ENCODE measurements at regions not wholly inside any gene's neighbourhood (a gene's known extent, or its start where the extent isn't known, plus 50 kb on each side); places are given as distances from the start of the nearest gene placed in this dataset.

- DNase-seq, result peak; percentile 64 to 67
These were observed 53.7 kb upstream of the ARL4C start for GRCh38 chr2:234550511-234551107.

DNA sequence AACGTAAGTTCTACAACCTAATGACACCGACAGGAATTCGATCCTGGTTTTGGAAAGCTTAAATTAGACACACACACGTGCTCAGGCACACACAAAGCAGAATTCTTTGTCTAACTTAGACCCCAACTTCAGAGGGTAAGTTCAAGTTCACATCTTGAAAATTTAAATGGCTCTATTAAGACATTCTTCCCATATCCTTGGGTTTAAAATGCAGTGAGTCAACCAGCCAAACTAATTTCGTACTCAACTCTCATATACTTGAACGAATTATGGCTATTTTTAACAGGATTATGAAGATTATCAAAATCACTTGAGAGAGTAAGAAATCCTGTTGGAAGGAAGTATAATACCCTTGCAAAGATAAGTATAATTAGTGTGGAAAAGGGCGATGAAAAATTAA is 53.2 kb upstream of the ARL4C start:
- no peak for DNase-seq

DNA sequence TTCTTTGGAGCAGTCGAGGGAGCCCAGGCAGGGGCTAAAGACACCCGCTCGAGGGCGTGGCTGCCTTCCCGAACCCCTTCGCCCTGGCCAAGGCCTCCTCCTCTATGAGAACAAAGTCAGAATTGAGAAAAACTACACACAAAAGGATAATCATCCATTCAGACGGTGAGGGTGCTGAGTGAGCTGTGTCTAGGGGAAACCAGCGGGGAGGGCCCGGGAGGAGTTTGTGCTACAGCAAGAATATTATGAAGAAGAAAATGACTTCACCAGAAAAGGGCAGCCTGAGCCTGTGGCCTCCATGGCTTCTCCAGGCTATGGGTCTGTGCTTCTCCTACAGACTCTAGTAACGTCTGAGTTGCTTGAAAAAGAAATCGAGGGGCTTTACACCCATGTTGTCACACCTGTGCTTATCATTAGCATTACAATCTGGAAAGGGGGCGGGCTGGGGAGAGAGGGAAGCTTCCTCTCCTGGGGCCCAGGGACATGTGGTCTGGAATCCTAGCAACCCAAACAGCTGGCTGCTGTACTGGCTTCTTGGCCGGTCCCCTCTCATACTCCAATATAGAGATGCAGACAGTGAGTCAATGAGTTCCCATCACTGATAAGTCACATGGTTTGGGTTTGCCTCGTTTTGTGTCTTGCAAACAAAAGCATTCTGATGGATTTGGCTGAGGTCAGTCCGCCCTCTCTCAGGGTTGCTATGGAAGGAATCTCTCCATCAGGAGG is 52.0 kb upstream of the ARL4C start:
- no peak for DNase-seq

GRCh38 chr2:234546770-234547169 is 49.9 kb upstream of the ARL4C start:
- DNase-seq, result no peak
